GM18507 (cell line): ENCODE measurements at regions not wholly inside any gene's neighbourhood (a gene's known extent, or its start where the extent isn't known, plus 50 kb on each side); places are given as distances from the start of the nearest gene placed in this dataset.
"Not testable (repeated sequence)": the region's sequence is repeated elsewhere in the genome, so short reads cannot be mapped to it uniquely, and the experiment has no call there.

Experiments
- DNase-seq: peaks from one replicate; pipeline ENCODE4 v3.0.0; 2011; ENCODE audit warnings: low read depth; ENCODE audit not compliant: insufficient read length; ENCODE audit errors: extremely low spot score
- FAIRE-seq: peaks from 2 replicates; lab custom pipeline; 2011; peaks lifted over from hg19 to GRCh38; lab: Jason Lieb, UNC

DNA sequence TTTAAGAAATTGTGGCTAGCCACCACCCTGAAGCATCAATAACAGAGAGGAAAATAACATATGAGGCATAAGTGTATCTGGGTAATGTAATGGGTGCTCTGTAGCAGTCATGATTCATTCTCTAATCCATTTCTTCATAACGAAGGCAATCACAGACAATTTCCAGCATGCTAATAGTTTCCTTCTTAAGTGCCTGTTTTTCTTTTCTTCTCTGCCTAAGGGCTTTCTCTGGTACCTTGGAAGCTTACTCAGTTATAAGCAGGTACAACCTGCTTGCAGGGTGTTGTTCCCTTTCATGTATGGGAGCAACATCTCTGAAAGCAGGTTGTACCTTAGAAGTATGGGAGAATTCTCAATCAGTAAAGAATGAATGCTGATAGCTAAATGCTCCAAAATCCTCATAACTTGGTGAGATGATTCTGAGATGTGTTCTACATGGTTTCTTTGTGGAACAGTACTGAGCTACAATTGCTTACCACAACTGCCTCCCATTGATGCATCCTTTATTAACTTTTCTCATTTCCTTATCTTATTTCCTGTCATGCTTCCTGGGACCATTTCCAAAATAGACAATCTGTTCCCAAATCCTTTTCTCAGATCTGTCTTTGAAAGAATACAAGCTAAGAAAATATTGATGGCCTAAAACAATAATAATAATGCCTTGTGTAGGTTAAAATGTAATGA lies 247.6 kb downstream of the PAPSS1 start:
- DNase-seq (no peak), FAIRE-seq (no peak)

DNA sequence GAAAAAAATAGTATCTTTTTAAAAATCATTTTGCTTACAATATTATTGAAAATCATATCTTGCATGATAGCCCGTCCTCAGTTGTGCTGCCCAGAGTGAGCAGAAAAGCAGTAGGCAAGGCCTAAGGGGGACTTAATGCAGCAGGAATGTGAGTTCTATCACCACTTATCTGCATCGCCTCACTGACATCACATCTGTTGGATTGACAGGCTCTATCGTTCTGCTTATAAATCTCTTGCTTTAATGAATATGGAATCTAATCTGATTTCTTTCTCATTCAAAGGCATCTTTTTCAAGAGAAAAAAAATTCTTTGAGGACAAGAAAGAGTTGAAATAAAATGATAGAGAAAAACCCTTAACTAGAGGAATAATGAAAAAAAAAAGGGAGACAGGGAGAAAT lies 249.9 kb downstream of the PAPSS1 start:
- DNase-seq (no peak), FAIRE-seq (no peak)

DNA sequence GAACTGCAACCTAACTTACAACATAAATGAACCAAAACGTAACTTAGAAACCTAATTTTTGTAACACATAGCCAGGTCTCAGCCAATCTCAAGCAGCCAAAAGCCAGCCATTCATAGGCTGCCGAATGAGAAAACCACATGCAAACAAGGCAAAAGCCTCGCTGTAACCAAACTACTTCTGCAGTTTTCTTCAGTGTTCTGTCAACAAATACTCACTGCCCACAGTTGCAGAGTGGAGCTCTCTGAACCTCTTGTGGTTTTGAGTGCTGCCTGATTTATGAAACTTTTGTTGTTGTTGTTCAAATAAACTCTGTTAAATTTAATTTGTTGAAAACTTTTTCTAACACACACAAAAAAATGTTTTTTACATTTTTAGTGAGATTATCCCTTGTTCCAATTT lies 251.2 kb downstream of the PAPSS1 start:
- FAIRE-seq (no peak), DNase-seq (no peak)

DNA sequence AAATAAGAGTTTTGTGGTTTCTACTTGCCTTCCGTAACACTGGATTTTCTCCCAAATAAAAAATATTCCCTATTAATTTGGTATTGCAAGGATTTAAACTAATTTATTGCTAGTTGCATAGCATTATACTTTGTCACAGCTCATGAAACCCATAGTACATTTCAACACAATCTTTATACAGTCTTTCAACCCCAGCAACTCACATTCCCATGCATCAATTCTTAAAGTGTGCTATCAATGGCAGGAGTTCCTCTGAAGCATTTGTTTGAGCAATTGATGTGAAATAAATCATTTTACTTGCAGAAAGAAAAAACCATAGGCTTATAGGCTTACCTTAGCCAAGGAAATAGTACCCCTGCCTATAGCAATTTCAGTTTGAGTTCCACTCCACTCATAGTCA lies 251.9 kb downstream of the PAPSS1 start:
- no peak for DNase-seq
- FAIRE-seq: no peak

DNA sequence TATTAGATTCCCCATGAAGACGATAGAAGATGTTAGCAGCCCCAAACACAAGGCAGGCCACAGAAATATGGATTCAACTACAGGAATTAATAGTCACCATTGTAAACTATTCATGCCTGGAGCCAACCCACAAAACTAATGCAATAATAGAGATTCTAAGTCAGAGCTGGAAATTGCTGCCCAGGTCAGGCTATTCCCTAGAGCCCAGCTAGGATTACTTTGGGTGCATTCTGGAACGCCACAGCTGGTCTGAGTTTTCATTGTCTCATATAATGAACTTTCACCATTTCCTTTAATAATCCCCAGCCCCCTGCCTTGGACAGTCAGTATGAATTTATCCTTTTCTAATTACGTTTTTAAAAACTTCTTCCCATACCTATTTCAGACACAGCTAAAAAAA lies 252.6 kb downstream of the PAPSS1 start:
- DNase-seq (no peak), FAIRE-seq (no peak)

DNA sequence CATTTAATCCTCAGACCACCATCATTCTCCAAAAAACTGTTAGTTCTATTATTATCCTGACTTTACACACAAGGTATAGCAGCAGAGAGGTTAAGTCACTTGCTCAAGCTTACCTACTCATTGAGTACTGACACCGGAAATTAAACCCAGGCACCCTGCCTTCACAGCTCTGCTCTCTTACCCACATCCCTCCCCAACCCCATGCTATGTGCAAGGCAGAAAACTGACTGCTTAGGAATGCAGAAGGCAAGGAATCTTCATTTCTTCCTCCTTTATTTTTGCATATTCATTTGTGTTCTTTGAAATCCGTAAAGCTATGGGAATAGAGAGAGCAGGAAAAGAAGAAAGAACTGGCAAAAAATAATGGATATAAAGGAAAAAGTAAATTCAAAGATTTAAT lies 261.8 kb downstream of the PAPSS1 start:
- DNase-seq: no peak
- no peak for FAIRE-seq

GRCh38 chr4:107453987-107454386 lies 266.0 kb downstream of the PAPSS1 start:
- FAIRE-seq: no peak
- DNase-seq: no peak

DNA sequence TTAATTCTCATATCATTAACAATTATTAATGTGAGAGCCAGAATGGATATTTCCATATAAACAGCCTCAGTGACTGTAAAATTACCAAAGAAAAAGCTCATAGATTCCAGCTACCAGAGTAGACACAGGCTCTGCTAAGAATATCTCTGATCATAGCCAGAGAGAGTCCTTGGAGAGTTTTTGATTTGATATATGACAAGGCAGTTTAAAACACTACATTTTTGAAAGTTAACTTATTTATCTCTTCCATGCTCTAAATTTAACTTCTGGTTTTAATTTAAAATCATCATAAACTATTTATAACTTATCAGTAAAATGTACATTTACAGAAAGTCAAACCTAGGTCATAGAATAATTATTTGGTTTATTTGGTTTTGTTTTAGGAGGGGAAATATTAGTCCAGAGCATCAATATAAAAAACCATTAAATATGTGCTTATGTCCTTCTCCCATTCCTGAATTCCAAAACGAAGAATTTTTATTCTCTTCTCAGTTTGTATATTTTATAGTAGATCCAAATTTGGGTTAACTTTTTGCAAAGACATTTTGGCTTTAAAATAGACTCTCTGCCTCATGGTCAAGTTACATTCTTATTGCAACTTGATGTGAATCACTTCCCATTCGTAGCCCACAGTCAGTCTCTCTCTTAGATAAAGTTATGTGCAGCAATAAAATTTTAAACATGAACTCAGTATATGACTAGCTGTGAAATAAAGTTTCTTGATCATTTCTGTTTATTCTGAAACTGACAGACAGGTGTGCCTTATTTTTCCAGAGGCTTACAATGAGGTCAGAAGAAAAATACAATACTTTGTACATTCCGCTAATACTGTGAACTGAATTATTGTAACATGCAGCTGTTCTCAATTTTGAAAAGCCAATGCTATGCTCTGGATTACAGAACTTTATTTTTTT lies 267.1 kb downstream of the PAPSS1 start:
- FAIRE-seq (no peak), DNase-seq (no peak)

- FAIRE-seq (no peak), DNase-seq (no peak)
These were observed 270.2 kb downstream of the PAPSS1 start for GRCh38 chr4:107449611-107450369.

DNA sequence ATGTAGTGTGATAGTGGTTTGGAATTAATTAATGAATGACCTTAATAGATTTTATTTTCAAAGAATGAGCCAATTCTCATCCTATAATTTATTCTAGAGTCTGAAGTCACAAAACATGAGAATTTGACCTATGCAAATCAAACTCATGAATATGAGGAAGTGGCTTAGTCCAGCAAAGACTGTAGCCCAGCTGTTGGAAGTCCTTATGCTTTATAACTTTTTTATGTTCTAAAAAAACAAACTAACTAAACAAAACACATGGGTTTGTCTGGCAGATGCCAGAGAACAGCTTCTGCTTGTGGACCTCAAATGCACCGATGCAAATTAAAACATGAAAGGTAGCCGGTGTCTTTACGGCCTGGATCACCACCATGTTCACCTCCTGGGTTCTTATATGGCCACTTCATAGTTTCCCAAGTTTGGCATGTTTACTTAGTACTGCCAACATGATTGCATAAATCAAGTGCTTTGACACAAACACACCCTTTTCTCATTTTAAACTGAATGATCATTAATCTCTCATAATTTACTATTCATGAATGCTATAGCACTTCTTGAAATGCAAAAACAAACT lies 277.4 kb downstream of the PAPSS1 start:
- DNase-seq (no peak), FAIRE-seq (no peak)

DNA sequence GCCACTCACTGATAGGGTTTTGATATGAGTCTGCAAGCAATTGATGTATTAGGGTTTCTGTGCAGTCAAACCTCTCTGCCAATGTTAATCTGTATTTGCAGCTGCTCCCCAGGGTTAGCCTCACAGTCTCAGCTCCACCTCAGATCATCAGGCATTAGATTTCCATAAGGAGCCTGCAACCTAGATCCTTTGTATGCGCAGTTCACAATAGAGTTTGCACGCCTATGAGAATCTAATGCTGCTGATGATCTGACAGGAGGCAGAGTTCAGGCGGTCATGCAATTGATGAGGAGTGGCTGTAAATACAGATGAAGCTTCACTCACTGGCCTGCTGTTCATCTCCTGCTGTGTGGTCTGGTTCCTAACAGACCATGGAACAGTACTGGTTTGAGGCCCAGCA lies 280.6 kb downstream of the PAPSS1 start:
- FAIRE-seq (no peak), DNase-seq (no peak)

GRCh38 chr4:107436471-107436870 lies 283.6 kb downstream of the PAPSS1 start:
- FAIRE-seq, DNase-seq: not testable (repeated sequence)

- DNase-seq: no peak
- no peak for FAIRE-seq
These were observed 287.6 kb downstream of the PAPSS1 start for GRCh38 chr4:107432451-107432850.

- DNase-seq (no peak), FAIRE-seq (no peak)
These were observed 296.2 kb downstream of the PAPSS1 start for GRCh38 chr4:107423677-107424405.

- FAIRE-seq, DNase-seq: not testable (repeated sequence)
These were observed 300.5 kb downstream of the PAPSS1 start for GRCh38 chr4:107419536-107419935.

DNA sequence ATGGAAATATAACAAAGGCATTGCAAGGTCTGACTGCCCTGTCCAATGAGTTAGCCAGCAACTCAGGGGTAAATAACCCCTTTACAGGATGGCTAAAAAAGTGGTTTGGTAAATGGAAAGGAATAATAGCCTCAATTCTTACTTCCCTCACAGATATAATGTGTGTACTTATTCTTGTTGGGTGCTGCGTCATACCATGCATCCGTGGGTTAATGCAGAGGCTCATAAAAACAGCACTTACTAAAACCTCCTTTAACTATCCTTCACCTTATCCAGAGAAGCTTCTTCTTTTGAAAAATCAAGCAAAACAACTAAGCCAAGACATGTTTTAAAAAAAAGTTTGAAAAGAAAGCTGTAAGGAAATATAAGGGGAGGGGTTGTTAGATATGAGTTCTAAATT lies 301.0 kb downstream of the PAPSS1 start:
- DNase-seq (no peak), FAIRE-seq (no peak)

GRCh38 chr4:107415490-107415889 lies 304.5 kb downstream of the PAPSS1 start:
- FAIRE-seq, DNase-seq: not testable (repeated sequence)

DNA sequence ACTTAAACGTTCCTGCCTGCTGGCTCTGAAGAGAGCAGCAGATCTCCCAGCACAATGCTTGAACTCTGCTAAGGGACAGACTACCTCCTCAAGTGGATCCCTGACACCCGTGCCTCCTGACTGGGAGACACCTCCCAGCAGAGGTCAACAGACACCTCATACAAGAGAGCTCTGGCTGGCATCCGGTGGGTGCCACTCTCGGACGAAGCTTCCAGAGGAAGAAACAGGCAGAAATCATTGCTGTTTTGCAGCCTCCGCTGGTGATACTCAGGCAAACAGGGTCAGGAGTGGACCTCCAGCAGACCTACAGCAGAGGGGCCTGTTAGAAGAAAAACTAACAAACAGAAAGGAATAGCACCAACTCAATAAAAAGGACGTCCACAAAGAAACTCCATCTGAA lies 310.2 kb downstream of the PAPSS1 start:
- FAIRE-seq, DNase-seq: not testable (repeated sequence)

DNA sequence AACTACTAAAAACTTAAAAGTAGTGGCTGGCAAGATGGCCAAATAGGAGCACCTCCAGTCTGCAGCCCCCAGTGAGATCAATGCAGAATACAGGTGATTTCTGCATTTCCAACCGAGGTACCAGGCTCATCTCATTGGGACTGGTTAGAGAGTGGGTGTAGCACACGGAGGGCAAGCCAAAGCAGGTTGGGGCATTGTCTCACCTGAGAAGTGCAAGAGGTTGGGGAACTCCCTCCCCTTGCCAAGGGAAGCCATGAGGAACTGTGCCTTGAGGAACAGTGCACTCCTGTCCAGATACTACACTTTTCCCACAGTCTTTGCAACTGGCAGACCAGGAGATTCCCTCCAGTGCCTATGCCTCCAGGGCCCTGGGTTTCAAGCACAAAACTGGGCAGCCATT lies 311.1 kb downstream of the PAPSS1 start:
- FAIRE-seq: no peak
- DNase-seq: no peak
